ENCODE measurements at regions not wholly inside any gene's neighbourhood (a gene's known extent, or its start where the extent isn't known, plus 50 kb on each side); places are given as distances from the start of the nearest gene placed in this dataset.

- Histone ChIP-seq H3K27ac (ENCODE audit: low read length) (no peak overlapping the region), H4K20me1 (ENCODE audit: insufficient read depth, low read length) (no peaks in the 10 kb centered on the region), H3K27me3 (ENCODE audit: insufficient read depth, low read length, poor library complexity) (no peaks in the 10 kb centered on the region), H3K79me2 (ENCODE audit: insufficient read depth, low read length) (no peaks in the 10 kb centered on the region), H3K9ac (ENCODE audit: low read depth, low read length) (no peak overlapping the region), H3K36me3 (ENCODE audit: insufficient read depth, low read length) (no peaks in the 10 kb centered on the region), H3K4me3 (ENCODE audit: low read depth in 1 of 2, low read length in 2 of 2) (no peak overlapping the region), H3K4me1 (ENCODE audit: insufficient read depth, low read length) (no peaks in the 10 kb centered on the region), H3K9me3 (ENCODE audit: insufficient read depth, low read length, severe bottlenecking) (no peaks in the 10 kb centered on the region), H2AFZ (ENCODE audit: low read depth, low read length) (no peak overlapping the region), H3K4me2 (ENCODE audit: insufficient read depth, low read length) (no peak overlapping the region)
- ATAC-seq (ENCODE audit: insufficient read depth, low read depth) (no peak), DNase-seq (no peak)
- TF ChIP-seq EZH2 (IDR thresholded peaks at IDR 0.05; ENCODE audit: borderline replicate concordance, low read depth, low read length, severe bottlenecking) (no peak), CTCF (IDR thresholded peaks at IDR 0.05; ENCODE audit: borderline replicate concordance, extremely low read depth, low read length, poor library complexity, severe bottlenecking) (no peak)
Observed at GRCh38 chr13:72530471-72530870, 197.0 kb downstream of the MZT1 start.

GRCh38 chr13:72527333-72527732, 200.1 kb downstream of the MZT1 start:
- TF ChIP-seq CTCF (IDR thresholded peaks at IDR 0.05; ENCODE audit: borderline replicate concordance, extremely low read depth, low read length, poor library complexity, severe bottlenecking) (no peak), EZH2 (IDR thresholded peaks at IDR 0.05; ENCODE audit: borderline replicate concordance, low read depth, low read length, severe bottlenecking) (no peak)
- Histone ChIP-seq H2AFZ (ENCODE audit: low read depth, low read length) (no peak overlapping the region), H3K4me2 (ENCODE audit: insufficient read depth, low read length) (no peak overlapping the region), H3K27me3 (ENCODE audit: insufficient read depth, low read length, poor library complexity) (no peaks in the 10 kb centered on the region), H3K79me2 (ENCODE audit: insufficient read depth, low read length) (no peaks in the 10 kb centered on the region), H3K9me3 (ENCODE audit: insufficient read depth, low read length, severe bottlenecking) (no peaks in the 10 kb centered on the region), H3K9ac (ENCODE audit: low read depth, low read length) (no peak overlapping the region), H3K4me1 (ENCODE audit: insufficient read depth, low read length) (no peaks in the 10 kb centered on the region), H3K4me3 (ENCODE audit: low read depth in 1 of 2, low read length in 2 of 2) (no peak overlapping the region), H4K20me1 (ENCODE audit: insufficient read depth, low read length) (no peaks in the 10 kb centered on the region), H3K36me3 (ENCODE audit: insufficient read depth, low read length) (no peaks in the 10 kb centered on the region), H3K27ac (ENCODE audit: low read length) (no peak overlapping the region)
- ATAC-seq (ENCODE audit: insufficient read depth, low read depth) (no peak), DNase-seq (no peak)

- no peak for ATAC-seq (ENCODE audit: insufficient read depth, low read depth)
- Histone ChIP-seq H2AFZ (ENCODE audit: low read depth, low read length) (no peak overlapping the region), H3K27me3 (ENCODE audit: insufficient read depth, low read length, poor library complexity) (no peaks in the 10 kb centered on the region), H3K9ac (ENCODE audit: low read depth, low read length) (no peak overlapping the region), H3K79me2 (ENCODE audit: insufficient read depth, low read length) (no peaks in the 10 kb centered on the region), H3K9me3 (ENCODE audit: insufficient read depth, low read length, severe bottlenecking) (no peaks in the 10 kb centered on the region), H3K4me2 (ENCODE audit: insufficient read depth, low read length) (no peak overlapping the region), H3K4me1 (ENCODE audit: insufficient read depth, low read length) (no peaks in the 10 kb centered on the region), H3K36me3 (ENCODE audit: insufficient read depth, low read length) (no peaks in the 10 kb centered on the region), H4K20me1 (ENCODE audit: insufficient read depth, low read length) (no peaks in the 10 kb centered on the region), H3K4me3 (ENCODE audit: low read depth in 1 of 2, low read length in 2 of 2) (no peak overlapping the region), H3K27ac (ENCODE audit: low read length) (no peak overlapping the region)
- DNase-seq: no peak
- no peak for TF ChIP-seq EZH2 (IDR thresholded peaks at IDR 0.05; ENCODE audit: borderline replicate concordance, low read depth, low read length, severe bottlenecking)
- TF ChIP-seq CTCF (IDR thresholded peaks at IDR 0.05; ENCODE audit: borderline replicate concordance, extremely low read depth, low read length, poor library complexity, severe bottlenecking): no peak
Observed at GRCh38 chr13:72523593-72523992, 203.8 kb downstream of the MZT1 start.

GRCh38 chr13:72523049-72523448, 204.4 kb downstream of the MZT1 start:
- TF ChIP-seq CTCF (IDR thresholded peaks at IDR 0.05; ENCODE audit: borderline replicate concordance, extremely low read depth, low read length, poor library complexity, severe bottlenecking) (no peak), EZH2 (IDR thresholded peaks at IDR 0.05; ENCODE audit: borderline replicate concordance, low read depth, low read length, severe bottlenecking) (no peak)

More at GRCh38 chr13:72523049-72523448, 204.4 kb downstream of the MZT1 start:
- Histone ChIP-seq H3K9me3 (ENCODE audit: insufficient read depth, low read length, severe bottlenecking) (no peaks in the 10 kb centered on the region), H3K36me3 (ENCODE audit: insufficient read depth, low read length) (no peaks in the 10 kb centered on the region), H3K79me2 (ENCODE audit: insufficient read depth, low read length) (no peaks in the 10 kb centered on the region), H4K20me1 (ENCODE audit: insufficient read depth, low read length) (no peaks in the 10 kb centered on the region), H3K9ac (ENCODE audit: low read depth, low read length) (no peak overlapping the region), H3K4me2 (ENCODE audit: insufficient read depth, low read length) (no peak overlapping the region), H3K4me3 (ENCODE audit: low read depth in 1 of 2, low read length in 2 of 2) (no peak overlapping the region), H3K27me3 (ENCODE audit: insufficient read depth, low read length, poor library complexity) (no peaks in the 10 kb centered on the region), H2AFZ (ENCODE audit: low read depth, low read length) (no peak overlapping the region), H3K4me1 (ENCODE audit: insufficient read depth, low read length) (no peaks in the 10 kb centered on the region), H3K27ac (ENCODE audit: low read length) (no peak overlapping the region)
- no peak for ATAC-seq (ENCODE audit: insufficient read depth, low read depth)
- DNase-seq: no peak

Data from DND-41 (cell line).